ENCODE measurements at regions not wholly inside any gene's neighbourhood (a gene's known extent, or its start where the extent isn't known, plus 50 kb on each side); places are given as distances from the start of the nearest gene placed in this dataset.

GRCh38 chr7:70881167-70881847 is 250.6 kb upstream of the GALNT17 start:
- TF ChIP-seq CTCF (IDR thresholded peaks at IDR 0.05; ENCODE audit: low read length) (no peak), EZH2 (optimal IDR thresholded peaks at IDR 0.05; ENCODE audit: low read depth, low read length) (no peak), EZH2phosphoT487 (IDR thresholded peaks at IDR 0.05; ENCODE audit: low read length) (no peak)

Data from MM.1S (cell line).